GM12878 (cell line): ENCODE measurements at regions not wholly inside any gene's neighbourhood (a gene's known extent, or its start where the extent isn't known, plus 50 kb on each side); places are given as distances from the start of the nearest gene placed in this dataset.
A peak's percentile ranks its signal among the peaks of the same experiment; 100 is the strongest.

ENCODE experiments used
- BHLHE40 ChIP-seq, 2 experiments: fragments of 450-650 bp in 1 of 2; IDR thresholded peaks; 2 replicates each; pipeline ENCODE4 v1.6.1; 2011 to 2017; ENCODE audit warnings: low read depth in 2 of 2, borderline replicate concordance in 1 of 2, improper control_type of control experiment in 1 of 2, low read length in 1 of 2, mild to moderate bottlenecking in 1 of 2
- BMI1 ChIP-seq: fragments of 450-650 bp; IDR thresholded peaks from 2 replicates; pipeline ENCODE4 v1.6.1; 2016; ENCODE audit warnings: mild to moderate bottlenecking, moderate library complexity, borderline replicate concordance
- CHD2 ChIP-seq: IDR thresholded peaks from 2 replicates; pipeline ENCODE4 v1.6.1; 2011; ENCODE audit warnings: low read depth, low read length, improper control_type of control experiment, borderline replicate concordance
- CREM ChIP-seq: IDR thresholded peaks from 2 replicates; pipeline ENCODE4 v1.6.1; 2014; ENCODE audit warnings: antibody characterized with exemption, low read depth
- E2F8 ChIP-seq: fragments of 450-650 bp; IDR thresholded peaks from 2 replicates; pipeline ENCODE4 v1.6.1; 2018; ENCODE audit warnings: mild to moderate bottlenecking, low read depth, moderate library complexity; ENCODE audit not compliant: partially characterized antibody
- EP300 ChIP-seq, 2 experiments: fragments of 150-350 bp in 1 of 2; IDR thresholded peaks; 2 replicates each; pipeline ENCODE4 v1.6.1; 2011 to 2012; ENCODE audit warnings: low read depth in 2 of 2, low read length in 2 of 2, borderline replicate concordance in 1 of 2, improper control_type of control experiment in 1 of 2, inconsistent platforms in 1 of 2; ENCODE audit not compliant: control insufficient read depth in 1 of 2
- ESRRA ChIP-seq: IDR thresholded peaks from 2 replicates; pipeline ENCODE4 v1.6.1; 2012; ENCODE audit warnings: mild to moderate bottlenecking, low read length, improper control_type of control experiment
- IRF3 ChIP-seq: fragments of 450-650 bp; IDR thresholded peaks from 2 replicates; pipeline ENCODE4 v1.6.1; 2014; ENCODE audit warnings: mild to moderate bottlenecking
- MLLT1 ChIP-seq: fragments of 450-650 bp; IDR thresholded peaks from 2 replicates; pipeline ENCODE4 v1.6.1; 2016; ENCODE audit warnings: mild to moderate bottlenecking
- MXI1 ChIP-seq: fragments of 150-350 bp; IDR thresholded peaks from 2 replicates; pipeline ENCODE4 v1.6.1; 2011; ENCODE audit warnings: low read depth, mild to moderate bottlenecking, inconsistent platforms, low read length, improper control_type of control experiment
- NR2C1 ChIP-seq: fragments of 450-650 bp; IDR thresholded peaks from 2 replicates; pipeline ENCODE4 v1.6.1; 2017; ENCODE audit warnings: antibody characterized with exemption, mild to moderate bottlenecking, moderate library complexity
- RUNX3 ChIP-seq: IDR thresholded peaks from 2 replicates; pipeline ENCODE4 v1.6.1; 2012; ENCODE audit warnings: low read length, inconsistent platforms
- SKIL ChIP-seq: fragments of 450-650 bp; IDR thresholded peaks from 2 replicates; pipeline ENCODE4 v1.6.1; 2017; ENCODE audit warnings: mild to moderate bottlenecking, low read depth, inconsistent platforms; ENCODE audit not compliant: poor library complexity, severe bottlenecking
- TCF12 ChIP-seq: IDR thresholded peaks from 2 replicates; pipeline ENCODE4 v1.6.1; 2011; ENCODE audit warnings: low read depth, mild to moderate bottlenecking, low read length
- TCF3 ChIP-seq: IDR thresholded peaks from 2 replicates; pipeline ENCODE4 v1.6.1; 2012; ENCODE audit warnings: low read depth, mild to moderate bottlenecking, low read length, borderline replicate concordance; ENCODE audit not compliant: insufficient read depth
- TCF7 ChIP-seq: IDR thresholded peaks from 2 replicates; pipeline ENCODE4 v1.6.1; 2014; ENCODE audit warnings: antibody characterized with exemption, borderline replicate concordance
- YBX1 ChIP-seq: fragments of 450-650 bp; IDR thresholded peaks from 2 replicates; pipeline ENCODE4 v1.6.1; 2016; ENCODE audit warnings: antibody characterized with exemption
- ZBED1 ChIP-seq: IDR thresholded peaks from 2 replicates; pipeline ENCODE4 v1.6.1; 2016; ENCODE audit warnings: borderline replicate concordance

GRCh38 chrX:79259073-79259689, 108.0 kb downstream of the ITM2A start (continued):
- TF ChIP-seq EP300 (IDR thresholded peaks at IDR 0.05; ENCODE audit: borderline replicate concordance in 1 of 2, control insufficient read depth in 1 of 2, low read depth in 2 of 2, low read length in 2 of 2) (peak; percentile 79 to 84; a peak in 3 of 4 replicates), CHD2 (peak; percentile 31; the same call in 1 of the 2 replicates), ZBED1 (peak; percentile 69; the same call in 1 of the 2 replicates), ESRRA (no peak), YBX1 (peak; percentile 63; the same call in 1 of the 2 replicates), TCF3 (peak; percentile 85), MLLT1 (peak; percentile 73), E2F8 (no peak), BMI1 (peak; percentile 64; the same call in 1 of the 2 replicates), RUNX3 (peak; percentile 95), TCF12 (peak; percentile 90), IRF3 (no peak), NR2C1 (0 out of 2 replicates have a peak, but pooled peaks have one; percentile 6), SKIL (peak; percentile 90), MXI1 (0 out of 2 replicates have a peak, but pooled peaks have one; percentile 41), BHLHE40 (IDR thresholded peaks at IDR 0.05; ENCODE audit: borderline replicate concordance in 1 of 2, low read depth in 2 of 2, low read length in 1 of 2) (peak in 1 of 2 experiments; percentile 40; a peak in 1 of 4 replicates), TCF7 (no peak), CREM (peak; percentile 75; the same call in 1 of the 2 replicates)
